GM08714 (cell line): ENCODE measurements at regions not wholly inside any gene's neighbourhood (a gene's known extent, or its start where the extent isn't known, plus 50 kb on each side); places are given as distances from the start of the nearest gene placed in this dataset.
"Not testable (repeated sequence)": the region's sequence is repeated elsewhere in the genome, so short reads cannot be mapped to it uniquely, and the experiment has no call there.

Experiments
- H3K4me3 ChIP-seq: fragments of 200-500 bp; sonication (Bioruptor generic); 2 replicates; pipeline ENCODE4 v1.5.1; 2014; ENCODE audit warnings: mild to moderate bottlenecking, low read length, inconsistent platforms
- ZNF274 ChIP-seq: IDR thresholded peaks from 2 replicates; pipeline ENCODE4 v1.6.1; 2012; ENCODE audit warnings: mild to moderate bottlenecking, low read depth, low read length

- TF ChIP-seq ZNF274, result no peak
- no peak overlapping the region for H3K4me3 ChIP-seq
Observed at GRCh38 chr12:41699658-41700057, 445.0 kb downstream of the GXYLT1 start.

GRCh38 chr12:41697161-41697560 lies 447.5 kb downstream of the GXYLT1 start:
- no peak overlapping the region for H3K4me3 ChIP-seq
- TF ChIP-seq ZNF274, result no peak

DNA sequence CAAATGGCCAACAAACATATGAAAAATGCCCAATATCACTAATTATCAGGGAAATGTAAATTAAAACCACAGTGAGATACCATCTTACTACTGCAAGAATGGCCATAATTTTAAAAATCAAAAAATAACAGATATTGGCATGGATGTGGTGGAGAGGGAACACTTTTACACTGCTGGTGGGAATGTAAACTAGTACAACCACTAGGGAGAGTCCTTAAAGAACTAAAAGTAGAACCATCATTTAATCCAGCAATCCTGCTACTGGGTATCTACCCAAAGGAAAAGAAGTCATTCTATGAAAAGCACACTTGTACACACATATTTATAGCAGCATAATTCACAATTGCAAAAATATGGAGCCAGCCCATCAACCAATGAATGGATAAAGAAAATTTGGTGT lies 459.7 kb downstream of the GXYLT1 start:
- no peak overlapping the region for H3K4me3 ChIP-seq
- TF ChIP-seq ZNF274, result no peak

GRCh38 chr12:41683513-41684240 lies 461.0 kb downstream of the GXYLT1 start:
- no peak overlapping the region for H3K4me3 ChIP-seq
- TF ChIP-seq ZNF274, result no peak

- no peak for TF ChIP-seq ZNF274
- no peak overlapping the region for H3K4me3 ChIP-seq
Observed at GRCh38 chr12:41683023-41683422, 461.7 kb downstream of the GXYLT1 start.

DNA sequence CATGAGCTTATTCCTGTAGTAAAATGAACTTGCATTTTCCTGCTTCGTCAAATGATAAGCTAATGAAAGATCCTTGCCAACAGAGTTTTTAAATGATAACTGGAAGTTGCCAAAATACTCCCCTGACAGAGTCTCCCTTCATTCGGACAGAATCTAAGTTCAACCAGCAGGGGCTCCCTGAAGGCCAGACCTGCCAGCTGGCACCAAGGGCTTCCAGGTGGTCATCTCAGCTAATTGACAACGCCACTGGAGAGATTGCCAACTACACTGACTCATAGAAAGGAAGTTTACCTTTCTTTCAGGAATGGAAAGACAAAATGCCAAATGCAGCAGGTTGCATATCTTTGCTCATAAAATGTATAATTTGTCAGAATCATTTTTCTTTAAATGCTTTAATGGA lies 462.8 kb downstream of the GXYLT1 start:
- TF ChIP-seq ZNF274, result no peak
- H3K4me3 ChIP-seq, result no peak overlapping the region

DNA sequence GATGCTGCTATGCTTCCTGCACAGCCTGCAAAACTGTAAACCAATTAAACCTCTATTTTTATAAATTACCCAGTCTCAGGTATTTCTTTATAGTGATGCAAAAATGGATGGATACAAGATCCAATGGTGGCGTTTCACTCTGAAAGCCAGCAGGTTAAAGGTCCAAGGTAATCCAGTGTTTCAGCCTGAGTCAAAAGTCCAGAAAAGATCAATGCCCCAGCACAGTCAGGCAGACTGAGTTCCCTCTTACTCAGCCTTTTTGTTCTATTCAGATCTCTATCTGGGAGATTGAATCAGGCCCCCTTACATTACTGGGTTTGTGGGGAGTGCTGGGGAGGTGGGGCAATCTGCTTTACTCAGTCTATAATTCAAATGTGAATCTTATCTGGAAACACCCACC lies 464.5 kb downstream of the GXYLT1 start:
- no peak overlapping the region for H3K4me3 ChIP-seq
- TF ChIP-seq ZNF274, result no peak

GRCh38 chr12:41663598-41664265 lies 475.6 kb downstream of the PDZRN4 start:
- TF ChIP-seq ZNF274, result no peak
- H3K4me3 ChIP-seq, result no peak overlapping the region

DNA sequence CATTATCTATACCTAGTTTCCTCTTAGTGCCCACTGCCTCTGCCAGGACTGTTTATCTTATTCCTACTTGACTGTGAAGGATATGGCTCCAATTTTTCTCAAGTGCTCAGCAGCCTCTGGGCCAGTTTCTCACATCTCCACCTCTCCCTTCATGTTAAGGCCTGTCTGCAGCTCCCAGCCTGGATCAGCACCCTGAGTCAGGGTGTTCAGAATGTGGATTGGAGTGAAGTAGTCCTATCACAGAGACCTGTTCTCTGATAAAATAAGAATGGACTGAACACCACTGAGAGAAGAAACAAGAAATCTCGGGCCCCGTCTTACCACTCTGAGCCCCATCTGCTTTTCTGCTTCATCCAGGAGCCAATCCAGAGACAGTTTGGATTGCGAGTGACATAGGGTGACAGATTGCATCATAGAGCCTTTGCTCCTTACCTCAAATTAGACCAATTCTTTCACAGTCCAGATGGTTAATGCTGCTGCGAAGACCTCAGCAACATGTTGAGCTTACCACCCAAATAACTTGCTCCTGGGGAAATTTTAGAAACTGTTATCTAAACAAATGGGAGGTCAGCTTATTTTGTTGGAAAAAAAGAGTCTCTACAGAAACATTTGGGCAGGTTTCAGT lies 473.1 kb downstream of the PDZRN4 start:
- no peak overlapping the region for H3K4me3 ChIP-seq
- no peak for TF ChIP-seq ZNF274

DNA sequence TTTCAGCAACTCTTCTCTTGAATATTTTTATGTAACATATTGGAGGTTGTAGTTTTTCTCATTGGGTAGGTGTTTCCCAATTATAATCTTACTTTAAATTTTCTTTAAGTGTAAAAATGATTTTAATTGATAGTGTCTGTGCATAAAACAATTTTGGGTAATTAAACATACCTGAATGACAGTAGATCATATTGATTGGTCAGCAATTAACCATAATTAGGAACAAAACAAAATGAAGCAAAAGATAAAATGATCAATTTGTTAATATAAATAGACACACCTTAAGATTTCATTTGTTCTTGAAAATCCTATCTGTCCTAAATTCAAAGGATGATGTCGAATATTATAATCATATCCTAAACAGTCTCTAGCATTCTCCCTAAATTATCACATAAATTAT lies 468.3 kb downstream of the PDZRN4 start:
- TF ChIP-seq ZNF274, result no peak
- no peak overlapping the region for H3K4me3 ChIP-seq

GRCh38 chr12:41653386-41654326 lies 465.5 kb downstream of the PDZRN4 start:
- no peak for TF ChIP-seq ZNF274
- no peak overlapping the region for H3K4me3 ChIP-seq

- no peak for TF ChIP-seq ZNF274
- H3K4me3 ChIP-seq, result no peak overlapping the region
Observed at GRCh38 chr12:41652981-41653380, 464.9 kb downstream of the PDZRN4 start.

DNA sequence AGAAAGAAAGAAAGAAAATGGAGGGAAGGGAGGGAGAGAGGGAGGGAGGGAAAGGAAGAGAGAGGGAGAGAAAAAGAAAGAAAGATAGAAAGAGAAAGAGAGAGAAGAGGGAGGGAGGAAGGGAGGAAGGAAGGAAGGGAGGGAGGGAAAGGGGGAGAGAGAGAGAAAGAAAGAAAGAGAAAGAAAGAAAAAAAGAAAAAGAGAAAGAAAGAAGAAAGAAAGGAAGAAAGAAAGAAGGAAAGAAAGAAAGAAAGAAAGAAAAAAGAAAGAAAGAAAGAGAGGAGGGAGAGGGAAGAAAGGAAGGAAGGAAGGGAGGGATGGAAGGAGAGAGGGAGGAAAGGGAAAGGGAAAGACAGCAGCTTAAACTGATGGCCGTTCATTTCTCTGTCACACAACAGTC lies 457.5 kb downstream of the PDZRN4 start:
- no peak overlapping the region for H3K4me3 ChIP-seq
- TF ChIP-seq ZNF274, result no peak

DNA sequence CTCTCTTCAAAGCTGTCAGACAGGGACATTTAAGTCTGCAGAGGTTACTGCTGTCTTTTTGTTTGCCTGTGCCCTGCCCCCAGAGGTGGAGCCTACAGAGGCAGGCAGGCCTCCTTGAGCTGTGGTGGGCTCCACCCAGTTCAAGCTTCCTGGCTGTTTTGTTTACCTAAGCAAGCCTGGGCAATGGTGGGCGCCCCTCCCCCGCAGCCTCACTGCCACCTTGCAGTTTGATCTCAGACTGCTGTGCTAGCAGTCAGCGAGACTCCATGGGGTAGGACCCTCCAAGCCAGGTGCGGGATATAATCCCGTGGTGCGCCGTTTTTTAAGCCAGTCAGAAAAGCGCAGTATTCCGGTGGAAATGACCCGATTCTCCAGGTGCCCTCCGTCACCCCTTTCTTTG lies 454.7 kb downstream of the PDZRN4 start:
- H3K4me3 ChIP-seq, result not testable (repeated sequence)
